Epithelial cell of esophagus (primary cell): ENCODE measurements at regions not wholly inside any gene's neighbourhood (a gene's known extent, or its start where the extent isn't known, plus 50 kb on each side); places are given as distances from the start of the nearest gene placed in this dataset.

Experiments
- DNase-seq: peaks from one replicate; pipeline ENCODE4 v3.0.0; 2010; ENCODE audit warnings: low read depth
- H3K4me3 ChIP-seq: 2 replicates; pipeline ENCODE4 v1.5.1; 2011; ENCODE audit warnings: mild to moderate bottlenecking, low read length, control low read depth
- TF ChIP-seq, protein P1 (sequence below): IDR thresholded peaks from 2 replicates; pipeline ENCODE4 v1.5.1; 2011; ENCODE audit warnings: low read depth, mild to moderate bottlenecking, low read length, control low read depth, inconsistent platforms; ENCODE audit not compliant: insufficient read depth; ENCODE audit errors: missing control alignments

DNA sequence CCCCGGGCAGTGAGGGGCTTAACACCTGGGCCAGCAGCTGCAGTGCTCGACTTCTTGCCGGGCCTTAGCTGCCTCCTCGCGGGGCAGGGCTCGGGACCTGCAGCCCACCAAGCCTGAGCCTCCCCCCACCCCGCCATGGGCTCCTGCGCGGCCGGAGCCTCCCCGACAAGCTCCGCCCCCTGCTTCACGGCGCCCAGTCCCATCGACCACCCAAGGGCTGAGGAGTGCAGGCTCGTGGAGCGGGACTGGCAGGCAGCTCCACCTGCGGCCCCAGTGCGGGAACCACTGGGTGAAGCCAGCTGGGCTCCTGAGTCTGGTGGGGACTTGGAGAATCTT is 67.8 kb upstream of the NR5A2 start:
- TF ChIP-seq, protein P1, sequence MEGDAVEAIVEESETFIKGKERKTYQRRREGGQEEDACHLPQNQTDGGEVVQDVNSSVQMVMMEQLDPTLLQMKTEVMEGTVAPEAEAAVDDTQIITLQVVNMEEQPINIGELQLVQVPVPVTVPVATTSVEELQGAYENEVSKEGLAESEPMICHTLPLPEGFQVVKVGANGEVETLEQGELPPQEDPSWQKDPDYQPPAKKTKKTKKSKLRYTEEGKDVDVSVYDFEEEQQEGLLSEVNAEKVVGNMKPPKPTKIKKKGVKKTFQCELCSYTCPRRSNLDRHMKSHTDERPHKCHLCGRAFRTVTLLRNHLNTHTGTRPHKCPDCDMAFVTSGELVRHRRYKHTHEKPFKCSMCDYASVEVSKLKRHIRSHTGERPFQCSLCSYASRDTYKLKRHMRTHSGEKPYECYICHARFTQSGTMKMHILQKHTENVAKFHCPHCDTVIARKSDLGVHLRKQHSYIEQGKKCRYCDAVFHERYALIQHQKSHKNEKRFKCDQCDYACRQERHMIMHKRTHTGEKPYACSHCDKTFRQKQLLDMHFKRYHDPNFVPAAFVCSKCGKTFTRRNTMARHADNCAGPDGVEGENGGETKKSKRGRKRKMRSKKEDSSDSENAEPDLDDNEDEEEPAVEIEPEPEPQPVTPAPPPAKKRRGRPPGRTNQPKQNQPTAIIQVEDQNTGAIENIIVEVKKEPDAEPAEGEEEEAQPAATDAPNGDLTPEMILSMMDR = no peak
- H3K4me3 ChIP-seq = no peak overlapping the region
- no peak for DNase-seq

DNA sequence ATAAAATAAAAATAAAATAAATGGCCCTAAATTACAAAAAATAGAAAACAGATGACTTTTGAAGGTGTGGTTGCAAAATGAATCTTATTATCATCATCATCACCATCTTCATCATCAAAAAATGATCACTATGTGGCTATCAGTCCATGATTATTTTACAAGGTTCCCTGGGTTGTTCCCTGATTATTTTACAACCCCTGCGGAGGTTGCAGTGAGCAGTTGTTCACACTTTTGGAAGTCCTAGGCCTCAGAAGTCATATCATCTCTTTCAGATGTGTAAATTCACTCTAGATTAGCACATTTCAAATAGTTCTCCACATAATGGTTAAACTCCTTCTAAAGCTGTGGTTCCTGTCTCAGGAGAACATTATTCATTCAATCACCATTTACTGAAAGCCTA is 57.4 kb upstream of the NR5A2 start:
- no peak for DNase-seq
- no peak overlapping the region for H3K4me3 ChIP-seq
- TF ChIP-seq, protein P1 = no peak

DNA sequence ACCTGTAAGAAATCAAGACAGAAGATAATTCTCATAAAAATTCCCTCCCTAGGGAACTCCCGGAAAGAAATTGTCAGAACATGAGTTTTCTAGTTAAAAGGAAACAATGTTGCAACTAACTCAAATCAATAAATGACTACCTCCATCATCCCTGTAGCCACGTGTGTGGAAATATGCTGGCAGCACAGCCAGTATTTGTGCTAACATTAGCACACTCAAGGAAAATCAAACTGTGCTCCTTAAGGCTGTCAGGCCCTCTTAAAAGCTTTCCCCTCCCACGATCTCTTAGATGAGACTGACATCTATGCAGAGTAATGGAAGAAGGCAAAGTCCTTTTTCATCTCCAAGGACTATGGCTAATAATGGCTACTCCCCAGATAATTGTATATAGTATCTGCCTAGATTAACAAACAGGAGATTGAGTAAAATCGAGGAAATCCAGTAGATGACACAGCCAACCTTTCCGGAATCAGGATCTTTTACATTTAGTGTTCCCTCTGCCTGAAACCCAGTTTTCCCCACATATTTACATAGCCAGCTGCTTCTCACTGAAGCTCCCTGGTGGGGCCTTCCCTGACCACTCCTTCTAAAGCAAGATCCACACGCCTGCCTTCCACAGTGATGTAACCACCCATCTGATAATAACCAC is 50.9 kb upstream of the NR5A2 start:
- H3K4me3 ChIP-seq = no peak overlapping the region
- DNase-seq = peak; percentile 4
- TF ChIP-seq, protein P1 = no peak
